SK-N-SH (cell line): ENCODE measurements at regions not wholly inside any gene's neighbourhood (a gene's known extent, or its start where the extent isn't known, plus 50 kb on each side); places are given as distances from the start of the nearest gene placed in this dataset.
A peak's percentile ranks its signal among the peaks of the same experiment; 100 is the strongest.

Source experiments
- CTCF ChIA-PET: fragments of 300-600, 350-600 bp; formaldehyde crosslinking; extraction: SDS; loops from one replicate; lab custom pipeline; 2021; lab: Yijun Ruan, JAX
- POLR2A ChIA-PET: fragments of 350-600 bp; sonication (Branson Sonifier 250); formaldehyde crosslinking; extraction: SDS; loops from one replicate; lab custom pipeline; 2020; ENCODE audit warnings: antibody characterized with exemption, inconsistent platforms; lab: Yijun Ruan, JAX
- DNase-seq: peaks from one replicate; pipeline ENCODE4 v3.0.0; 2012
- H2AFZ ChIP-seq: fragments of 200-600 bp; sonication (generic); 2 replicates; pipeline ENCODE4 v1.8.1; 2016; ENCODE audit warnings: antibody characterized with exemption, mild to moderate bottlenecking, low read depth
- H3F3A ChIP-seq: fragments of 200-600 bp; sonication (generic); replicated peaks from 2 replicates; pipeline ENCODE3; 2016; ENCODE audit warnings: antibody characterized with exemption, mild to moderate bottlenecking; ENCODE audit not compliant: insufficient read depth
- H3K27ac ChIP-seq, 2 experiments: fragments of 200-500 bp in 1 of 2; fragments of 200-600 bp in 1 of 2; sonication (Bioruptor generic) in 1 of 2; sonication (generic), shearing (Covaris generic) in 1 of 2; 2 replicates each; pipeline versions ENCODE4 v1.5.1 to v1.6.1; 2014 to 2016; ENCODE audit warnings: low read depth in 2 of 2, inconsistent platforms in 1 of 2, low read length in 1 of 2, mild to moderate bottlenecking in 1 of 2, mixed read lengths in 1 of 2
- H3K27me3 ChIP-seq: fragments of 200-600 bp; sonication (generic), shearing (Covaris generic); 2 replicates; pipeline ENCODE4 v1.6.1; 2016; ENCODE audit warnings: mixed run types; ENCODE audit not compliant: insufficient read depth
- H3K36me3 ChIP-seq, 2 experiments: fragments of 200-500 bp in 1 of 2; fragments of 200-600 bp in 1 of 2; sonication (Bioruptor generic) in 1 of 2; sonication (generic) in 1 of 2; replicated peaks in 1 of 2; 2 replicates each; pipeline versions ENCODE3 to v1.5.1; 2014 to 2016; ENCODE audit warnings: low read length in 1 of 2, mild to moderate bottlenecking in 1 of 2; ENCODE audit not compliant: insufficient read depth in 2 of 2, control insufficient read depth in 1 of 2
- H3K4me1 ChIP-seq, 2 experiments: fragments of 200-500 bp in 1 of 2; fragments of 200-600 bp in 1 of 2; sonication (Bioruptor generic) in 1 of 2; sonication (generic), shearing (Covaris generic) in 1 of 2; 2 replicates each; pipeline versions ENCODE4 v1.5.1 to v1.6.1; 2014 to 2016; ENCODE audit warnings: low read depth in 1 of 2, low read length in 1 of 2, mixed run types in 1 of 2; ENCODE audit not compliant: insufficient read depth in 2 of 2, control insufficient read depth in 1 of 2
- H3K4me2 ChIP-seq: fragments of 200-600 bp; sonication (generic), shearing (Covaris generic); 2 replicates; pipeline ENCODE4 v1.6.1; 2017; ENCODE audit warnings: mixed run types
- H3K4me3 ChIP-seq, 2 experiments: fragments of 200-500 bp in 1 of 2; fragments of 200-600 bp in 1 of 2; sonication (Bioruptor generic) in 1 of 2; sonication (generic), shearing (Covaris generic) in 1 of 2; 2 replicates each; pipeline versions ENCODE4 v1.5.1 to v1.8.1; 2014 to 2016; ENCODE audit warnings: low read depth in 2 of 2, inconsistent platforms in 1 of 2, low read length in 1 of 2, mild to moderate bottlenecking in 1 of 2, mixed read lengths in 1 of 2, moderate library complexity in 1 of 2
- H3K79me2 ChIP-seq: fragments of 200-600 bp; sonication (generic); 2 replicates; pipeline ENCODE4 v1.8.1; 2017; ENCODE audit warnings: mild to moderate bottlenecking; ENCODE audit not compliant: insufficient read depth
- H3K9ac ChIP-seq: fragments of 200-600 bp; sonication (generic); 2 replicates; pipeline ENCODE4 v1.6.1; 2017; ENCODE audit warnings: mixed run types
- H3K9me2 ChIP-seq: fragments of 200-600 bp; sonication (generic); 2 replicates; pipeline ENCODE4 v1.6.1; 2017; ENCODE audit warnings: mixed run types
- H3K9me3 ChIP-seq: fragments of 200-600 bp; sonication (generic); 2 replicates; pipeline ENCODE4 v1.6.1; 2017; ENCODE audit warnings: mixed run types, mild to moderate bottlenecking, moderate library complexity
- H4K20me1 ChIP-seq: fragments of 200-600 bp; sonication (generic); 2 replicates; pipeline ENCODE4 v1.6.1; 2017; ENCODE audit warnings: mild to moderate bottlenecking, mixed run types; ENCODE audit not compliant: insufficient read depth
- CTCF ChIP-seq: fragments of 200-600 bp; sonication (generic); IDR thresholded peaks from 2 replicates; pipeline ENCODE4 v1.6.1; 2017; ENCODE audit warnings: antibody characterized with exemption, mild to moderate bottlenecking, moderate library complexity
- ELF1 ChIP-seq: IDR thresholded peaks from 2 replicates; pipeline ENCODE4 v1.4.0; 2012
- EP300 ChIP-seq, 2 experiments: IDR thresholded peaks; 2 replicates each; pipeline versions ENCODE4 v1.4.0 to v1.6.1; 2012; ENCODE audit warnings: borderline replicate concordance in 1 of 2, low read depth in 1 of 2, low read length in 1 of 2
- EZH2phosphoT487 ChIP-seq: fragments of 200-600 bp; sonication (generic); IDR thresholded peaks from 2 replicates; pipeline ENCODE4 v1.6.1; 2017; ENCODE audit warnings: low read depth, mixed run types, mild to moderate bottlenecking, antibody characterized with exemption, moderate library complexity, borderline replicate concordance
- FOXJ3 ChIP-seq: sonication (generic); formaldehyde crosslinking; IDR thresholded peaks from 2 replicates; pipeline ENCODE4 v1.5.1; 2020; ENCODE audit warnings: mild to moderate bottlenecking, missing genetic modification reagents
- GATA2 ChIP-seq: sonication (generic); formaldehyde crosslinking; IDR thresholded peaks from 2 replicates; pipeline ENCODE4 v1.5.0; 2020; ENCODE audit warnings: mild to moderate bottlenecking, missing genetic modification reagents
- MXI1 ChIP-seq: IDR thresholded peaks from 2 replicates; pipeline ENCODE4 v1.6.1; 2012; ENCODE audit warnings: mild to moderate bottlenecking, low read depth, low read length, improper control_type of control experiment
- POLR2AphosphoS5 ChIP-seq: IDR thresholded peaks from 2 replicates; pipeline ENCODE4 v1.6.1; 2012; ENCODE audit warnings: low read depth, low read length
- RAD21 ChIP-seq: IDR thresholded peaks from 2 replicates; pipeline ENCODE4 v1.6.1; 2012; ENCODE audit warnings: mild to moderate bottlenecking, low read length
- RCOR1 ChIP-seq: fragments of 150-350 bp; IDR thresholded peaks from 2 replicates; pipeline ENCODE4 v1.6.1; 2017; ENCODE audit warnings: antibody characterized with exemption, low read length
- SMC3 ChIP-seq: IDR thresholded peaks from 2 replicates; pipeline ENCODE4 v1.6.1; 2012; ENCODE audit warnings: low read depth, low read length, improper control_type of control experiment
- WGBS: methylation state at CpG from one replicate; pipeline ENCODE4 v1.1.6; 2017; ENCODE audit warnings: low lambda C conversion rate; 5-methylcytosine and 5-hydroxymethylcytosine counted together
- TF ChIP-seq, protein P1 (sequence below): IDR thresholded peaks from 2 replicates; pipeline ENCODE4 v1.6.1; 2012; ENCODE audit warnings: mild to moderate bottlenecking, low read depth, low read length, moderate library complexity

- POLR2A ChIA-PET, result interaction anchor here (0.6 to 1.3 kb wide), 3 partner anchors 45 to 199 kb away, joined by 3 to 5 read pairs (median 5); no protein-coding TSS in a partner anchor
- Histone ChIP-seq H3K4me1 (peaks cover 0 to 30% of the 10 kb centered on the region in 2 experiments; a peak in 2 of 4 replicates), H3K4me3 (no peak overlapping the region; a peak in 1 of 4 replicates), H3K9me3 (no peaks in the 10 kb centered on the region), H3K4me2 (no peak overlapping the region), H3K36me3 (no peaks in the 10 kb centered on the region), H4K20me1 (no peaks in the 10 kb centered on the region), H3K27me3 (no peaks in the 10 kb centered on the region), H3K79me2 (no peaks in the 10 kb centered on the region), H3F3A (no peaks in the 10 kb centered on the region), H3K9me2 (no peaks in the 10 kb centered on the region)
- peak; percentile 12 for DNase-seq
- 34% methylated on average over 14 of the region's 14 CpGs for WGBS
- TF ChIP-seq FOXJ3 (CRISPR knock-in tag) (0 out of 2 replicates have a peak, but pooled peaks have one; percentile 47), EZH2phosphoT487 (no peak), GATA2 (peak; percentile 60), ELF1 (no peak), EP300 (IDR thresholded peaks at IDR 0.05; ENCODE audit: borderline replicate concordance in 1 of 2, low read depth in 1 of 2, low read length in 1 of 2) (peak in 1 of 2 experiments; percentile 81; a peak in 2 of 4 replicates), RCOR1 (0 out of 2 replicates have a peak, but pooled peaks have one; percentile 16)
- TF ChIP-seq, all 33 proteins: peak for 4
- Histone ChIP-seq H3K27ac (peak overlapping the region in 1 of 2 experiments; percentile 96; a peak in 2 of 4 replicates), H2AFZ (no peak overlapping the region), H3K9ac (no peak overlapping the region)
- CTCF ChIA-PET, result interaction anchor here (0.7 to 7.1 kb wide), 4 partner anchors 133 to 1066 kb away, joined by 3 to 59 read pairs (median 4); no protein-coding TSS in a partner anchor
These were observed 469.5 kb upstream of the NRSN1 start for GRCh38 chr6:23656255-23657194.

DNA sequence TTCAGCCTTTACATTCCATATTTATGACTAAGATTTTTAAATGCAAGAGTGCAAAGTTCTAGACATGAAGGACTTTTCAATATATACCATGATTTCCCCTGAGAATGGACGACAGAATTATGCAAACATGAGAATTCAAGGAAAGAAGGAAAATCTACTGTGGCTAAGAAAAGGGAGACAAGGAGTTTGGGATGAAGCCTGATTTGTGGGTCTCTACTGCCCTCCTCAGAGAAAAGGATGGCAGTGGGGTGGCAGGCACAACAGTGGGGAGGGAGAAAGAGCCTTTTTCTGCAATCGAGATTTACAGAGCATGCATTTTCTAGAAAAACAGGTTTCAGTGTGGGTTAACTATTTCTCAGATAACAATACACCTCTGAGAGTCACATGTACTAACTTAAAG, 466.9 kb upstream of the NRSN1 start:
- 3% methylated on average over 2 of the region's 2 CpGs for WGBS
- H3K4me3 ChIP-seq, result peak overlapping the region in 1 of 2 experiments; percentile 44; a peak in 1 of 4 replicates
- H4K20me1 ChIP-seq, result no peaks in the 10 kb centered on the region
- H3K27me3 ChIP-seq, result no peaks in the 10 kb centered on the region
- ChIA-PET POLR2A (no interaction called here), CTCF (interaction anchor here (0.6 to 7.1 kb wide), 12 partner anchors 15 to 1513 kb away, joined by 3 to 59 read pairs (median 3); no protein-coding TSS in a partner anchor)
- TF ChIP-seq MXI1, result peak; percentile 19; the same call in 1 of the 2 replicates
- TF ChIP-seq, protein P1, sequence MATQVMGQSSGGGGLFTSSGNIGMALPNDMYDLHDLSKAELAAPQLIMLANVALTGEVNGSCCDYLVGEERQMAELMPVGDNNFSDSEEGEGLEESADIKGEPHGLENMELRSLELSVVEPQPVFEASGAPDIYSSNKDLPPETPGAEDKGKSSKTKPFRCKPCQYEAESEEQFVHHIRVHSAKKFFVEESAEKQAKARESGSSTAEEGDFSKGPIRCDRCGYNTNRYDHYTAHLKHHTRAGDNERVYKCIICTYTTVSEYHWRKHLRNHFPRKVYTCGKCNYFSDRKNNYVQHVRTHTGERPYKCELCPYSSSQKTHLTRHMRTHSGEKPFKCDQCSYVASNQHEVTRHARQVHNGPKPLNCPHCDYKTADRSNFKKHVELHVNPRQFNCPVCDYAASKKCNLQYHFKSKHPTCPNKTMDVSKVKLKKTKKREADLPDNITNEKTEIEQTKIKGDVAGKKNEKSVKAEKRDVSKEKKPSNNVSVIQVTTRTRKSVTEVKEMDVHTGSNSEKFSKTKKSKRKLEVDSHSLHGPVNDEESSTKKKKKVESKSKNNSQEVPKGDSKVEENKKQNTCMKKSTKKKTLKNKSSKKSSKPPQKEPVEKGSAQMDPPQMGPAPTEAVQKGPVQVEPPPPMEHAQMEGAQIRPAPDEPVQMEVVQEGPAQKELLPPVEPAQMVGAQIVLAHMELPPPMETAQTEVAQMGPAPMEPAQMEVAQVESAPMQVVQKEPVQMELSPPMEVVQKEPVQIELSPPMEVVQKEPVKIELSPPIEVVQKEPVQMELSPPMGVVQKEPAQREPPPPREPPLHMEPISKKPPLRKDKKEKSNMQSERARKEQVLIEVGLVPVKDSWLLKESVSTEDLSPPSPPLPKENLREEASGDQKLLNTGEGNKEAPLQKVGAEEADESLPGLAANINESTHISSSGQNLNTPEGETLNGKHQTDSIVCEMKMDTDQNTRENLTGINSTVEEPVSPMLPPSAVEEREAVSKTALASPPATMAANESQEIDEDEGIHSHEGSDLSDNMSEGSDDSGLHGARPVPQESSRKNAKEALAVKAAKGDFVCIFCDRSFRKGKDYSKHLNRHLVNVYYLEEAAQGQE, result no peak
- peak; percentile 66 for TF ChIP-seq SMC3
- no peak for TF ChIP-seq POLR2AphosphoS5
- peak; percentile 17; the same call in 1 of the 2 replicates for TF ChIP-seq CTCF
- peak; percentile 93 for TF ChIP-seq RAD21
- H3K4me2 ChIP-seq, result no peak overlapping the region
- DNase-seq, result peak; percentile 52
- no peak overlapping the region for H3K9ac ChIP-seq
- H3K4me1 ChIP-seq, result peaks cover 0 to 35% of the 10 kb centered on the region in 2 experiments; a peak in 2 of 4 replicates
- no peaks in the 10 kb centered on the region for H3F3A ChIP-seq
- H3K27ac ChIP-seq, result peak overlapping the region in 1 of 2 experiments; percentile 96; a peak in 2 of 4 replicates
- H3K36me3 ChIP-seq, result no peaks in the 10 kb centered on the region
- H3K79me2 ChIP-seq, result no peaks in the 10 kb centered on the region
- H2AFZ ChIP-seq, result no peak overlapping the region
- no peaks in the 10 kb centered on the region for H3K9me3 ChIP-seq
- no peaks in the 10 kb centered on the region for H3K9me2 ChIP-seq
